ENCODE measurements at regions not wholly inside any gene's neighbourhood (a gene's known extent, or its start where the extent isn't known, plus 50 kb on each side); places are given as distances from the start of the nearest gene placed in this dataset.

GRCh38 chr13:109881347-109881725, 95.0 kb upstream of the IRS2 start:
- whole genome bisulfite sequencing, 3 donors, result 90 to 92% (median 92%) methylated on average over 14 of the region's 14 CpGs
- no peak overlapping the region for H3K27ac ChIP-seq (ENCODE audit: low read depth, low read length)

- 81 to 84% (median 82%) methylated on average over 35 of the region's 35 CpGs for WGBS, 3 donors
- H3K27ac ChIP-seq (ENCODE audit: low read depth, low read length), result no peak overlapping the region
These were observed 94.3 kb upstream of the IRS2 start for GRCh38 chr13:109880371-109881346.

- 87 to 91% (median 91%) methylated on average over 6 of the region's 6 CpGs for WGBS, 3 donors
- H3K27ac ChIP-seq (ENCODE audit: low read depth, low read length), result no peak overlapping the region
These were observed 93.0 kb upstream of the IRS2 start for GRCh38 chr13:109879338-109879737.

GRCh38 chr13:109877809-109878208, 91.4 kb upstream of the IRS2 start:
- 90 to 94% (median 91%) methylated on average over 7 of the region's 7 CpGs for WGBS, 3 donors
- H3K27ac ChIP-seq (ENCODE audit: low read depth, low read length), result no peak overlapping the region

- H3K27ac ChIP-seq (ENCODE audit: low read depth, low read length), result no peak overlapping the region
- WGBS, 3 donors, result 66 to 99% (median 88%) methylated on average over 4 of the region's 4 CpGs
These were observed 89.4 kb upstream of the IRS2 start for GRCh38 chr13:109875746-109876145.

- H3K27ac ChIP-seq (ENCODE audit: low read depth, low read length), result no peak overlapping the region
- 35 to 42% (median 40%) methylated on average over 6 of the region's 6 CpGs for WGBS, 3 donors
These were observed 88.4 kb upstream of the IRS2 start for GRCh38 chr13:109874484-109875454.

- WGBS, 3 donors, result 92 to 95% (median 92%) methylated on average over 17 of the region's 17 CpGs
- H3K27ac ChIP-seq (ENCODE audit: low read depth, low read length), result no peak overlapping the region
These were observed 87.2 kb upstream of the IRS2 start for GRCh38 chr13:109873351-109874123.

- no peak overlapping the region for H3K27ac ChIP-seq (ENCODE audit: low read depth, low read length)
- WGBS, 3 donors, result 89 to 100% (median 94%) methylated on average over 1 of the region's 1 CpG
These were observed 86.5 kb upstream of the IRS2 start for GRCh38 chr13:109872864-109873263.

- H3K27ac ChIP-seq (ENCODE audit: low read depth, low read length), result no peak overlapping the region
- WGBS, 3 donors, result 71 to 92% (median 82%) methylated on average over 9 of the region's 9 CpGs
These were observed 84.5 kb upstream of the IRS2 start for GRCh38 chr13:109870696-109871370.

GRCh38 chr13:109870274-109870673, 83.9 kb upstream of the IRS2 start:
- H3K27ac ChIP-seq (ENCODE audit: low read depth, low read length), result no peak overlapping the region
- WGBS, 3 donors, result 75 to 93% (median 85%) methylated on average over 6 of the region's 6 CpGs

- peak overlapping the region; percentile 10 for H3K27ac ChIP-seq (ENCODE audit: low read depth, low read length)
These were observed 83.2 kb upstream of the IRS2 start for GRCh38 chr13:109869312-109870237.

GRCh38 chr13:109868578-109869311, 82.4 kb upstream of the IRS2 start:
- WGBS, 3 donors, result 50 to 73% (median 70%) methylated on average over 3 of the region's 3 CpGs

More at GRCh38 chr13:109869312-109870237, 83.2 kb upstream of the IRS2 start:
- 23 to 39% (median 23%) methylated on average over 43 of the region's 43 CpGs for WGBS, 3 donors

GRCh38 chr13:109867766-109868165, 81.4 kb upstream of the IRS2 start:
- 29 to 63% (median 61%) methylated on average over 2 of the region's 2 CpGs for WGBS, 3 donors

More at GRCh38 chr13:109868578-109869311, 82.4 kb upstream of the IRS2 start:
- no peak overlapping the region for H3K27ac ChIP-seq (ENCODE audit: low read depth, low read length)

GRCh38 chr13:109862627-109863026, 76.2 kb upstream of the IRS2 start:
- 37 to 64% (median 42%) methylated on average over 2 of the region's 2 CpGs for WGBS, 3 donors
- no peak overlapping the region for H3K27ac ChIP-seq (ENCODE audit: low read depth, low read length)

More at GRCh38 chr13:109867766-109868165, 81.4 kb upstream of the IRS2 start:
- H3K27ac ChIP-seq (ENCODE audit: low read depth, low read length), result no peak overlapping the region

- WGBS, 3 donors, result 52 to 66% (median 58%) methylated on average over 3 of the region's 3 CpGs
- no peak overlapping the region for H3K27ac ChIP-seq (ENCODE audit: low read depth, low read length)
These were observed 73.5 kb upstream of the IRS2 start for GRCh38 chr13:109859898-109860297.

GRCh38 chr13:109859216-109859835, 72.9 kb upstream of the IRS2 start:
- no peak overlapping the region for H3K27ac ChIP-seq (ENCODE audit: low read depth, low read length)
- 83 to 86% (median 85%) methylated on average over 8 of the region's 8 CpGs for WGBS, 3 donors

All from adipose tissue (tissue), 3 donors.